K562 (cell line): ENCODE measurements at regions not wholly inside any gene's neighbourhood (a gene's known extent, or its start where the extent isn't known, plus 50 kb on each side); places are given as distances from the start of the nearest gene placed in this dataset.

ENCODE experiments used
- ATAC-seq: fragments of 200-7000 bp; cut with Tn5 transposase; 3 replicates; pipeline ENCODE4 v1.9.1; 2020; ENCODE audit warnings: moderate library complexity
- BruUV-seq: library from RNA; stranded (reverse); fragments of 400-500 nt; replicated peaks from 2 replicates; lab custom pipeline; 2021; lab: Mats Ljungman, UMichigan
- CTCF ChIA-PET: fragments of 300-600 bp; formaldehyde crosslinking; extraction: SDS; loops from one replicate; lab custom pipeline; 2021; ENCODE audit warnings: low intra/inter-chr PET ratio; lab: Yijun Ruan, JAX
- POLR2A ChIA-PET: fragments of 300-600, 350-650 bp; sonication (Branson Sonifier 250); formaldehyde crosslinking; extraction: SDS; loops from one replicate; lab custom pipeline; 2021; ENCODE audit warnings: antibody characterized with exemption, inconsistent platforms; lab: Yijun Ruan, JAX
- DNase-seq, 4 experiments: peaks; one replicate each; pipeline versions ENCODE4 v3.0.0 to v3.0.0-alpha.2; 2011 to 2018; ENCODE audit warnings: low spot score in 3 of 4, mixed read lengths in 3 of 4; ENCODE audit errors: extremely low read depth in 1 of 4
- FAIRE-seq: peaks from 2 replicates; lab custom pipeline; 2011; peaks lifted over from hg19 to GRCh38; lab: Jason Lieb, UNC
- H2AFZ ChIP-seq: 2 replicates; pipeline ENCODE4 v1.6.0; 2011; ENCODE audit warnings: low read depth, low read length, control low read depth, inconsistent platforms
- H3K27ac ChIP-seq: fragments of 200-600 bp; 3 replicates; pipeline ENCODE4 v1.8.0; 2011; ENCODE audit warnings: low read depth, mild to moderate bottlenecking, control low read depth, inconsistent platforms, low read length, moderate library complexity, mixed read lengths; ENCODE audit errors: extremely low read depth
- H3K27me3 ChIP-seq, 2 experiments: fragments of 300-600 bp in 1 of 2; 2 replicates in 1 of 2; 3 replicates in 1 of 2; pipeline versions ENCODE4 v1.6.0 to v1.8.0; 2011; ENCODE audit warnings: inconsistent platforms in 2 of 2, low read length in 2 of 2, mild to moderate bottlenecking in 1 of 2, mixed read lengths in 1 of 2, moderate library complexity in 1 of 2; ENCODE audit not compliant: control insufficient read depth in 2 of 2, insufficient read depth in 2 of 2
- H3K36me3 ChIP-seq: fragments of 300-600 bp; 3 replicates; pipeline ENCODE4 v1.8.0; 2011; ENCODE audit warnings: mild to moderate bottlenecking, low read length, inconsistent platforms; ENCODE audit not compliant: control insufficient read depth, insufficient read depth
- H3K4me1 ChIP-seq, 2 experiments: fragments of 200-600 bp in 1 of 2; replicated peaks in 1 of 2; 2 replicates in 1 of 2; 3 replicates in 1 of 2; pipeline versions ENCODE4 v1.5.1 to v1.8.0; 2011; ENCODE audit warnings: inconsistent platforms in 2 of 2, low read length in 2 of 2, mild to moderate bottlenecking in 1 of 2, mixed read lengths in 1 of 2, moderate library complexity in 1 of 2; ENCODE audit not compliant: control insufficient read depth in 2 of 2, insufficient read depth in 2 of 2
- H3K4me2 ChIP-seq: 2 replicates; pipeline ENCODE4 v1.6.1; 2011; ENCODE audit warnings: low read length, control low read depth, inconsistent platforms, mixed read lengths; ENCODE audit not compliant: insufficient read depth
- H3K4me3 ChIP-seq: fragments of 200-600 bp; sonication (generic), shearing (Covaris generic); 2 replicates; pipeline ENCODE4 v1.5.1; 2016; ENCODE audit warnings: control low read depth, inconsistent platforms
- H3K79me2 ChIP-seq: fragments of 200-600 bp; 3 replicates; pipeline ENCODE4 v1.8.0; 2011; ENCODE audit warnings: low read length, inconsistent platforms; ENCODE audit not compliant: control insufficient read depth, insufficient read depth
- H3K9ac ChIP-seq, 2 experiments: 2 replicates each; pipeline versions ENCODE4 v1.6.0 to v1.6.1; 2011; ENCODE audit warnings: low read depth in 2 of 2, low read length in 2 of 2, control low read depth in 1 of 2, inconsistent platforms in 1 of 2, mild to moderate bottlenecking in 1 of 2, mixed read lengths in 1 of 2; ENCODE audit not compliant: insufficient read depth in 1 of 2
- H3K9me1 ChIP-seq: one replicate; pipeline ENCODE4 v1.6.0; 2011; ENCODE audit warnings: inconsistent platforms, mild to moderate bottlenecking, low read length, moderate library complexity; ENCODE audit not compliant: control insufficient read depth, insufficient read depth
- H3K9me3 ChIP-seq: replicated peaks from 2 replicates; pipeline ENCODE4 v1.5.1; 2011; ENCODE audit warnings: low read depth, low read length, inconsistent platforms; ENCODE audit not compliant: control insufficient read depth, insufficient read depth
- H4K20me1 ChIP-seq: replicated peaks from 2 replicates; pipeline ENCODE4 v1.6.1; 2011; ENCODE audit warnings: low read length, inconsistent platforms, mixed read lengths; ENCODE audit not compliant: control insufficient read depth, insufficient read depth
- GMEB1 ChIP-seq: fragments of 250-450 bp; sonication (Bioruptor Pico); IDR thresholded peaks from 2 replicates; pipeline ENCODE4 v1.4.0; 2020; ENCODE audit warnings: mild to moderate bottlenecking
- KLF13 ChIP-seq: fragments of 450-650 bp; IDR thresholded peaks from 2 replicates; pipeline ENCODE4 v1.6.1; 2016; ENCODE audit warnings: missing genetic modification characterization, low read depth, mild to moderate bottlenecking, missing compliant biosample characterization, moderate library complexity, borderline replicate concordance
- MAFF ChIP-seq: IDR thresholded peaks from 2 replicates; pipeline ENCODE4 v1.6.1; 2012; ENCODE audit warnings: low read length, improper control_type of control experiment
- NCOA2 ChIP-seq, 2 experiments: fragments of 450-650 bp; IDR thresholded peaks; 2 replicates each; pipeline ENCODE4 v1.6.1; 2018; ENCODE audit warnings: mild to moderate bottlenecking in 2 of 2, moderate library complexity in 1 of 2; ENCODE audit not compliant: partially characterized antibody in 2 of 2
- PYGO2 ChIP-seq: fragments of 450-650 bp; IDR thresholded peaks from 2 replicates; pipeline ENCODE4 v1.6.1; 2016; ENCODE audit warnings: mild to moderate bottlenecking, missing genetic modification characterization, moderate library complexity, missing compliant biosample characterization
- RB1 ChIP-seq: fragments of 450-650 bp; IDR thresholded peaks from 2 replicates; pipeline ENCODE4 v1.6.1; 2017; ENCODE audit warnings: low read depth, mild to moderate bottlenecking
- SREBF2 ChIP-seq: sonication (generic); formaldehyde crosslinking; IDR thresholded peaks from 2 replicates; pipeline ENCODE4 v1.4.0; 2020; ENCODE audit warnings: mild to moderate bottlenecking, missing genetic modification reagents
- WGBS: fragments of 100-300 bp; shearing (Covaris generic); methylation state at CpG from one replicate; pipeline ENCODE4 v1.1.6; 2016; ENCODE audit warnings: low coverage, mixed read lengths; ENCODE audit not compliant: insufficient coverage; ENCODE audit errors: missing lambda C conversion rate; 5-methylcytosine and 5-hydroxymethylcytosine counted together
- in situ Hi-C: fragments of 300-500 bp; cut with MboI; formaldehyde crosslinking; loops from 4 replicates; pipeline ENCODE4 v1.15.0; 2018; ENCODE audit warnings: inconsistent platforms, mixed read lengths
- intact Hi-C: fragments of 100-400 bp; cut with micrococcal nuclease; formaldehyde crosslinking; loops from 2 replicates; pipeline ENCODE4 v1.14.2; 2022
- TF ChIP-seq, protein P1 (sequence below): fragments of 250-450 bp; sonication (Bioruptor Pico); IDR thresholded peaks from 2 replicates; pipeline ENCODE4 v1.8.0; 2021; ENCODE audit warnings: mild to moderate bottlenecking, moderate library complexity
- TF ChIP-seq, protein P2 (sequence below): fragments of 450-650 bp; formaldehyde crosslinking; IDR thresholded peaks from 2 replicates; pipeline ENCODE4 v1.4.0; 2020; ENCODE audit warnings: mild to moderate bottlenecking, mixed read lengths

- no peak overlapping the region for H3K27ac ChIP-seq
- no peak for TF ChIP-seq SREBF2 (CRISPR knock-in tag)
- no peak for TF ChIP-seq MAFF
- TF ChIP-seq, protein P1, sequence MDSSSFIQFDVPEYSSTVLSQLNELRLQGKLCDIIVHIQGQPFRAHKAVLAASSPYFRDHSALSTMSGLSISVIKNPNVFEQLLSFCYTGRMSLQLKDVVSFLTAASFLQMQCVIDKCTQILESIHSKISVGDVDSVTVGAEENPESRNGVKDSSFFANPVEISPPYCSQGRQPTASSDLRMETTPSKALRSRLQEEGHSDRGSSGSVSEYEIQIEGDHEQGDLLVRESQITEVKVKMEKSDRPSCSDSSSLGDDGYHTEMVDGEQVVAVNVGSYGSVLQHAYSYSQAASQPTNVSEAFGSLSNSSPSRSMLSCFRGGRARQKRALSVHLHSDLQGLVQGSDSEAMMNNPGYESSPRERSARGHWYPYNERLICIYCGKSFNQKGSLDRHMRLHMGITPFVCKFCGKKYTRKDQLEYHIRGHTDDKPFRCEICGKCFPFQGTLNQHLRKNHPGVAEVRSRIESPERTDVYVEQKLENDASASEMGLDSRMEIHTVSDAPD (CRISPR knock-in tag), result no peak
- TF ChIP-seq NCOA2 (IDR thresholded peaks at IDR 0.05; ENCODE audit: partially characterized antibody in 2 of 2), result no peak
- no peak for TF ChIP-seq PYGO2 (tag)
- no peak for TF ChIP-seq GMEB1 (CRISPR knock-in tag)
- TF ChIP-seq, protein P2, sequence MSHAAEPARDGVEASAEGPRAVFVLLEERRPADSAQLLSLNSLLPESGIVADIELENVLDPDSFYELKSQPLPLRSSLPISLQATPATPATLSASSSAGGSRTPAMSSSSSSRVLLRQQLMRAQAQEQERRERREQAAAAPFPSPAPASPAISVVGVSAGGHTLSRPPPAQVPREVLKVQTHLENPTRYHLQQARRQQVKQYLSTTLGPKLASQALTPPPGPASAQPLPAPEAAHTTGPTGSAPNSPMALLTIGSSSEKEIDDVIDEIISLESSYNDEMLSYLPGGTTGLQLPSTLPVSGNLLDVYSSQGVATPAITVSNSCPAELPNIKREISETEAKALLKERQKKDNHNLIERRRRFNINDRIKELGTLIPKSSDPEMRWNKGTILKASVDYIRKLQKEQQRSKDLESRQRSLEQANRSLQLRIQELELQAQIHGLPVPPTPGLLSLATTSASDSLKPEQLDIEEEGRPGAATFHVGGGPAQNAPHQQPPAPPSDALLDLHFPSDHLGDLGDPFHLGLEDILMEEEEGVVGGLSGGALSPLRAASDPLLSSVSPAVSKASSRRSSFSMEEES (CRISPR knock-in tag), result no peak
- TF ChIP-seq RB1, result no peak
- TF ChIP-seq KLF13 (tag), result no peak
- TF ChIP-seq, all 486 proteins: peak for 0
- Histone ChIP-seq H3K27me3 (peaks cover 6 to 30% of the 10 kb centered on the region in 2 experiments; a peak in 4 of 5 replicates), H3K36me3 (no peaks in the 10 kb centered on the region), H3K79me2 (no peaks in the 10 kb centered on the region), H3K9me1 (no peaks in the 10 kb centered on the region), H3K4me2 (no peak overlapping the region), H3K9me3 (no peaks in the 10 kb centered on the region), H3K9ac (no peak overlapping the region), H3K4me1 (no peaks in the 10 kb centered on the region), H2AFZ (no peak overlapping the region), H4K20me1 (no peaks in the 10 kb centered on the region), H3K4me3 (no peak overlapping the region)
- DNase-seq, result no peak
- CTCF ChIA-PET, result no interaction called here
- WGBS, result under 1% methylated on average over 18 of the region's 18 CpGs
- ATAC-seq, result no peak
- POLR2A ChIA-PET, result interaction anchor here (0.6 to 1.0 kb wide), 3 partner anchors 10 to 746 kb away, joined by 3 to 4 read pairs (median 3); no protein-coding TSS in a partner anchor
- BruUV-seq, result no TSS peak
- intact Hi-C loops (no loop called here), in situ Hi-C loops (no loop called here)
- FAIRE-seq, result no peak
Measured at GRCh38 chr5:1974501-1975405, 92.0 kb upstream of the IRX4 start.
